PC-9 (cell line): ENCODE measurements at regions not wholly inside any gene's neighbourhood (a gene's known extent, or its start where the extent isn't known, plus 50 kb on each side); places are given as distances from the start of the nearest gene placed in this dataset.

Experiments used
- CTCF ChIP-seq: fragments of 200-600 bp; sonication (generic); conservative IDR thresholded peaks from 2 replicates; pipeline ENCODE4 v1.6.1; 2017; ENCODE audit warnings: mixed run types, antibody characterized with exemption, mild to moderate bottlenecking, moderate library complexity
- EZH2 ChIP-seq: fragments of 200-600 bp; sonication (generic); IDR thresholded peaks from 2 replicates; pipeline ENCODE4 v1.8.0; 2017; ENCODE audit warnings: antibody characterized with exemption, low read depth

DNA sequence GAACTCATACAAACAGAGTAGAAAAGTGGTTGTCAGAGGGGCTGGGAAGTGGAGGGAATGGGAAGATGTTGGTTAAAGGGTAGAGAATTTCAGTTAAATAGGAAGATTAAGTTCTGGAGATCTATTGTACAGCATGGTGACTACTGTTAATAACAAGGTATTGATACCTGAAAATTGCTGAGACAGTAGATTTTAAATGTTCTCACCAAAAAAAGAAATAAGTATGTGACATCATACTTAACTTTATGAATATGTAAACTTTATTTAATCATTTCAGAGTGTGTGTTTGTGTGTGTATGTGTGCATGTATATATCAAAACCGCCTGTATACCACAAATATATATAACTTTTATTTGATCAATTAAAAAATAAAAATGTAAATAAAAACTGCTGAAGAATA lies 896.4 kb downstream of the TFAP2A start:
- TF ChIP-seq CTCF: no peak
- TF ChIP-seq EZH2: no peak
